Ectodermal cell (in vitro differentiated cells): ENCODE measurements at regions not wholly inside any gene's neighbourhood (a gene's known extent, or its start where the extent isn't known, plus 50 kb on each side); places are given as distances from the start of the nearest gene placed in this dataset.
"Not testable (repeated sequence)": the region's sequence is repeated elsewhere in the genome, so short reads cannot be mapped to it uniquely, and the experiment has no call there.

ENCODE experiments used
- H3K27ac ChIP-seq: 2 replicates; pipeline ENCODE4 v1.7.0; 2013; ENCODE audit warnings: mild to moderate bottlenecking, low read depth, low read length; ENCODE audit not compliant: insufficient read depth, poor library complexity, severe bottlenecking
- H3K27me3 ChIP-seq: 2 replicates; pipeline ENCODE4 v1.7.0; 2013; ENCODE audit warnings: mild to moderate bottlenecking, low read length; ENCODE audit not compliant: insufficient read depth, control insufficient read depth, poor library complexity, severe bottlenecking
- H3K36me3 ChIP-seq: one replicate; pipeline ENCODE4 v1.7.0; 2013; ENCODE audit warnings: low read length; ENCODE audit not compliant: control insufficient read depth, insufficient read depth
- H3K4me1 ChIP-seq: one replicate; pipeline ENCODE4 v1.7.0; 2013; ENCODE audit warnings: low read length; ENCODE audit not compliant: control insufficient read depth, insufficient read depth
- H3K4me3 ChIP-seq: 2 replicates; pipeline ENCODE4 v1.7.0; 2013; ENCODE audit warnings: low read depth, low read length, control low read depth; ENCODE audit not compliant: insufficient read depth
- H3K9me3 ChIP-seq: 2 replicates; pipeline ENCODE4 v1.7.0; 2013; ENCODE audit warnings: mild to moderate bottlenecking, low read length, moderate library complexity; ENCODE audit not compliant: control insufficient read depth
- WGBS, 2 experiments: methylation state at CpG; one replicate each; pipeline ENCODE4 v1.1.7; 2013; ENCODE audit warnings: missing lambda C conversion rate in 2 of 2; 5-methylcytosine and 5-hydroxymethylcytosine counted together

DNA sequence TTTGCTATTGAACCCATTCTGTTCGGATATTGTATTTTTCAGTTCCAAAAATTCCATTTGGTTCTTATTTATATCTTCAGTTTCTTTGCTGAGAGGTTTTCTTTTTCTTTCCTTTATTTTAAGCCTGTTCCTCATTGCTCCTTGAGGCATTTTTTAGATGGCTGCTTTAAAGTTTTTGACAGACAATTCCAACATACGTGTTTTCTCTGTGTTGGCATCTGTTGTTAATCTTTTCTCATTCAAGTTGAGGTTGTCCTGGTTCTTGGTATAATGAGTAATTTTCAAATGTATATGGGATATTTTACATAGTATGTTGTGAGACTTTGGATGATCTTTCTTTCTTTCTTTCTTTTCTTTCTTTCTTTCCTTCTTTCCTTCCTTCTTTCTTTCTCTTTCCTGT is 1078.0 kb upstream of the CELF2 start:
- H3K4me1 ChIP-seq = no peaks in the 10 kb centered on the region
- H3K27ac ChIP-seq = no peak overlapping the region
- no peaks in the 10 kb centered on the region for H3K27me3 ChIP-seq
- no peaks in the 10 kb centered on the region for H3K9me3 ChIP-seq
- no peaks in the 10 kb centered on the region for H3K36me3 ChIP-seq
- 100% methylated on average over 2 of the region's 2 CpGs for WGBS, 2 experiments
- no peak overlapping the region for H3K4me3 ChIP-seq

- Histone ChIP-seq H3K4me1 (no peaks in the 10 kb centered on the region), H3K36me3 (no peaks in the 10 kb centered on the region), H3K9me3 (no peaks in the 10 kb centered on the region), H3K27ac (no peak overlapping the region), H3K27me3 (no peaks in the 10 kb centered on the region), H3K4me3 (no peak overlapping the region)
Measured at GRCh38 chr10:9944690-9945089, 1073.0 kb upstream of the CELF2 start.

- Histone ChIP-seq H3K27ac (no peak overlapping the region), H3K36me3 (no peaks in the 10 kb centered on the region), H3K9me3 (no peaks in the 10 kb centered on the region), H3K4me3 (no peak overlapping the region), H3K27me3 (no peaks in the 10 kb centered on the region), H3K4me1 (no peaks in the 10 kb centered on the region)
- WGBS, 2 experiments = 90 to 93% methylated on average over 2 of the region's 2 CpGs
Measured at GRCh38 chr10:9950070-9950469, 1067.6 kb upstream of the CELF2 start.

DNA sequence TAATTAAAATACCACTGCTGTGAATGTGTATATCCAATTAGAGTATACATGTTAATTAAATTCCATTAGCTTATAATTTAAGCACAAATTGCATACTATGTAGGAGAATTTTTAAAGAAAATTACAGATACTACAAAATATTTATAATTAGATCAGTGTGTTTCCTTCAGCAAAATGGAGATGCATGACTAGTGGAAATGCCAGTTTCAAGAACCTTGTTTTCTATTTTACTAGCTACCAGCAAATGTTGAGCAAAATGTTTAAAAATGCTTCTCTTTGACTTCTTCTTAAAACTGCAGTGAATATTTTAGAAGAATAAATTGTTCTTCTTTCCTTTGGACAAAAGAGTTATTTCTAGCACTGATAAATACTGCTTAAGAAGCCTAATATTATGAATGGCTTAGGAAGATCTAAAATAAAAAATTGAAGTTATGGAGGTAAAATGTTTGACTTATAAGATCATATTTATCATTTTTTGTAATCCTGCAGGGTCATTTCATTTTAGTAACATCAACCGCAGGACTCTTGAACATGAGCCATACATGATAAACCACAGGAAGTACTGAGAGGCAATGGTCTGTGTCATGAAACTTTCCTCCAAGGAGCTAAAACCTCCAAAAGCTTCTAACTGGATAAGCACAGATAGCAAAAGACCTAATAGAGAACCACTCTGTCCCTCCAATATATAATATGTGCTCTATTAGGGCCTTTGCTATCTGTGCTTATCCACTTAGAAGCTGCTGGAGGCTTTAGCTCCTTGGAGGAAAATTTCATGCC is 1066.0 kb upstream of the CELF2 start:
- no peaks in the 10 kb centered on the region for H3K27me3 ChIP-seq
- H3K4me1 ChIP-seq = no peaks in the 10 kb centered on the region
- no peak overlapping the region for H3K27ac ChIP-seq
- no peak overlapping the region for H3K4me3 ChIP-seq
- 100% methylated on average over 1 of the region's 1 CpG for WGBS, 2 experiments
- H3K36me3 ChIP-seq = no peaks in the 10 kb centered on the region
- H3K9me3 ChIP-seq = no peaks in the 10 kb centered on the region

- H3K4me3 ChIP-seq = no peak overlapping the region
- H3K27me3 ChIP-seq = no peaks in the 10 kb centered on the region
- H3K4me1 ChIP-seq = no peaks in the 10 kb centered on the region
- no peaks in the 10 kb centered on the region for H3K36me3 ChIP-seq
- H3K27ac ChIP-seq = no peak overlapping the region
- H3K9me3 ChIP-seq = no peaks in the 10 kb centered on the region
- 56 to 89% methylated on average over 1 of the region's 1 CpG for WGBS, 2 experiments
Measured at GRCh38 chr10:9957351-9957750, 1060.3 kb upstream of the CELF2 start.

DNA sequence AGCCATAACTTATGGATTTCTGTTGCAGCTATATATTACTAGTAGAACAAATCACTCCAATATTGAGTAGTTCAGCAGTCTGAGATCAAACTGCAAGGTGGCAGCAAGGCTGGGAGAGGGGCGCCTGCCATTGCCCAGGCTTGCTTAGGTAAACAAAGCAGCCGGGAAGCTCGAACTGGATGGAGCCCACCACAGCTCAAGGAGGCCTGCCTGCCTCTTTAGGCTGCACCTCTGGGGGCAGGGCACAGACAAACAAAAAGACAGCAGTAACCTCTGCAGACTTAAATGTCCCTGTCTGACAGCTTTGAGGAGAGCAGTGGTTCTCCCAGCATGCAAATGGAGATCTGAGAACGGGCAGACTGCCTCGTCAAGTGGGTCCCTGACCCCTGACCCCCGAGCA is 1059.8 kb upstream of the CELF2 start:
- not testable (repeated sequence) for H3K36me3 ChIP-seq, H3K4me3 ChIP-seq, H3K4me1 ChIP-seq, H3K9me3 ChIP-seq, H3K27me3 ChIP-seq, H3K27ac ChIP-seq
- WGBS, 2 experiments = 43 to 55% methylated on average over 6 of the region's 6 CpGs

- Histone ChIP-seq H3K27ac (no peak overlapping the region), H3K4me3 (no peak overlapping the region), H3K36me3 (no peaks in the 10 kb centered on the region), H3K4me1 (no peaks in the 10 kb centered on the region), H3K9me3 (no peaks in the 10 kb centered on the region), H3K27me3 (no peaks in the 10 kb centered on the region)
- 80 to 100% methylated on average over 2 of the region's 2 CpGs for WGBS, 2 experiments
Measured at GRCh38 chr10:9965341-9965740, 1052.3 kb upstream of the CELF2 start.

GRCh38 chr10:9986786-9987185 is 1030.9 kb upstream of the CELF2 start:
- no peaks in the 10 kb centered on the region for H3K4me1 ChIP-seq
- H3K9me3 ChIP-seq = no peaks in the 10 kb centered on the region
- H3K36me3 ChIP-seq = no peaks in the 10 kb centered on the region
- no peaks in the 10 kb centered on the region for H3K27me3 ChIP-seq
- no peak overlapping the region for H3K4me3 ChIP-seq
- no peak overlapping the region for H3K27ac ChIP-seq
- 94 to 99% methylated on average over 3 of the region's 3 CpGs for WGBS, 2 experiments

DNA sequence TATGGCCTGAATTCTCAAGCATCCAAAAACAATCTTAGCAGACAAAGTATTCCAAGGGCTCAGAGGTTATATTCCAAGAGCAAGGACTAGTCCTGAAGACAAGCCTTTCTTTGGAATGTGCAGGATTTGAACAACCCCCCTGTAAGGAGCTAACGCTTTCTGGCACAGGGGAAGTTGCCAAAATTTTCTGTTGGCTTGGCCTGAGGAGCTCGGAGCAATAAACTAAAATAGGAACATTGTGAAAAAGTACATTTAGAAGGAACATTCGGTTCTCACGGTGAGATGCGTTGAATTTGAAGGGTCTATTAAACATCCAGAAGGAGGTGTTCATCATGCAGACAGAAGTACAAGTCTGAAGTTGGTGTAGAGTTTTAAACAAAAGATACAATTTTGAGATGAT is 1030.5 kb upstream of the CELF2 start:
- 98% methylated on average over 5 of the region's 5 CpGs for WGBS, 2 experiments
- no peaks in the 10 kb centered on the region for H3K36me3 ChIP-seq

DNA sequence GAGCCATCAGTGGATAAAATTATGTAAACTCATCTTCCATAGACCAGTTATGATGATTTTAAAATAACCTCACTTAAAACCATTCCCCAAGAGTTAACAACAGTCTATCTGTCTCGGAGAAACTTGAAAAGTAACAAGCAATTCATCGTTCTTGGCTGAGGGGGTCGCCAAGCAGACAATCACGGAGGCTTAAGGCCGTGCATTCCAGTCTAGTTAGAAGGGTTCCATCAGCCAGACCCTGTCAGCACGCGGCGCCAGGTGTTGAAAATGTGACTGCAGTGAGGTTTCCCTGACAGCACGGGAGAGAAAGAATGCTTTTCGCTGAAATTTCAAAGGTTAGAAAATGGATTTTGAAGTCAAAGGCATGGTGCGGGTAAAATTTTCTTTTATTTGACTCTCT is 1025.0 kb upstream of the CELF2 start:
- Histone ChIP-seq H3K4me3 (no peak overlapping the region), H3K27ac (no peak overlapping the region), H3K9me3 (no peaks in the 10 kb centered on the region), H3K27me3 (no peaks in the 10 kb centered on the region), H3K36me3 (no peaks in the 10 kb centered on the region), H3K4me1 (no peaks in the 10 kb centered on the region)
- WGBS, 2 experiments = 80 to 83% methylated on average over 11 of the region's 11 CpGs

More for the DNA sequence above, 1030.5 kb upstream of the CELF2 start:
- no peaks in the 10 kb centered on the region for H3K9me3 ChIP-seq
- no peaks in the 10 kb centered on the region for H3K27me3 ChIP-seq
- no peak overlapping the region for H3K27ac ChIP-seq
- H3K4me3 ChIP-seq = no peak overlapping the region
- no peaks in the 10 kb centered on the region for H3K4me1 ChIP-seq

GRCh38 chr10:9994131-9994530 is 1023.5 kb upstream of the CELF2 start:
- Histone ChIP-seq H3K27me3 (no peaks in the 10 kb centered on the region), H3K27ac (no peak overlapping the region), H3K36me3 (no peaks in the 10 kb centered on the region), H3K4me3 (no peak overlapping the region), H3K4me1 (no peaks in the 10 kb centered on the region), H3K9me3 (no peaks in the 10 kb centered on the region)
- 91 to 99% methylated on average over 3 of the region's 3 CpGs for WGBS, 2 experiments
